OCI-LY3 (cell line): ENCODE measurements at regions not wholly inside any gene's neighbourhood (a gene's known extent, or its start where the extent isn't known, plus 50 kb on each side); places are given as distances from the start of the nearest gene placed in this dataset.

Experiments used
- CTCF ChIP-seq: fragments of 200-600, 300-600 bp; sonication (generic); IDR thresholded peaks from 2 replicates; pipeline ENCODE4 v1.5.1; 2014; ENCODE audit warnings: antibody characterized with exemption, low read length, low read depth
- EZH2phosphoT487 ChIP-seq: fragments of 200-600 bp; shearing (Covaris generic); IDR thresholded peaks from 2 replicates; pipeline ENCODE4 v1.6.1; 2018; ENCODE audit warnings: antibody characterized with exemption, mixed run types, low read depth

- TF ChIP-seq CTCF (no peak), EZH2phosphoT487 (no peak)
Measured at GRCh38 chr1:95169548-95169947, 52.4 kb downstream of the TLCD4 start.
